ENCODE measurements at regions not wholly inside any gene's neighbourhood (a gene's known extent, or its start where the extent isn't known, plus 50 kb on each side); places are given as distances from the start of the nearest gene placed in this dataset.

- no peaks in the 10 kb centered on the region for H3K36me3 ChIP-seq (replicated peaks in 1 of 2; ENCODE audit: insufficient read depth in 1 of 2, low read depth in 2 of 2)
- intact Hi-C loops (cut with DNase I) = no loop called here
- DNase-seq = no peak
- no peak overlapping the region for H3K27ac ChIP-seq
- no peak for ATAC-seq
- no peaks in the 10 kb centered on the region for H3K27me3 ChIP-seq
- H3K9me3 ChIP-seq = no peaks in the 10 kb centered on the region
- no peak for TF ChIP-seq POLR2A (IDR thresholded peaks at IDR 0.05)
- no peak for TF ChIP-seq CTCF (IDR thresholded peaks at IDR 0.05)
- 34% methylated on average over 2 of the region's 2 CpGs for WGBS, 2 donors
- H3K4me3 ChIP-seq = no peak overlapping the region
- no peaks in the 10 kb centered on the region for H3K4me1 ChIP-seq
Measured at GRCh38 chr7:94205529-94205928, 189.2 kb upstream of the COL1A2 start.

- Histone ChIP-seq H3K27ac (no peak overlapping the region), H3K9me3 (no peaks in the 10 kb centered on the region), H3K4me1 (no peaks in the 10 kb centered on the region), H3K4me3 (no peak overlapping the region), H3K36me3 (replicated peaks in 1 of 2; ENCODE audit: insufficient read depth in 1 of 2, low read depth in 2 of 2) (no peaks in the 10 kb centered on the region), H3K27me3 (no peaks in the 10 kb centered on the region)
- intact Hi-C loops (cut with DNase I) = no loop called here
- ATAC-seq = no peak
- 88 to 91% methylated on average over 2 of the region's 2 CpGs for WGBS, 2 donors
- no peak for DNase-seq
- no peak for TF ChIP-seq CTCF (IDR thresholded peaks at IDR 0.05)
- TF ChIP-seq POLR2A (IDR thresholded peaks at IDR 0.05) = no peak
Measured at GRCh38 chr7:94206295-94206694, 188.4 kb upstream of the COL1A2 start.

- Histone ChIP-seq H3K9me3 (no peaks in the 10 kb centered on the region), H3K4me3 (no peak overlapping the region), H3K36me3 (replicated peaks in 1 of 2; ENCODE audit: insufficient read depth in 1 of 2, low read depth in 2 of 2) (no peaks in the 10 kb centered on the region), H3K4me1 (peaks cover 4% of the 10 kb centered on the region), H3K27ac (no peak overlapping the region), H3K27me3 (no peaks in the 10 kb centered on the region)
- ATAC-seq = no peak
- 67 to 79% methylated on average over 1 of the region's 1 CpG for WGBS, 2 donors
- TF ChIP-seq CTCF (IDR thresholded peaks at IDR 0.05) = no peak
- TF ChIP-seq POLR2A (IDR thresholded peaks at IDR 0.05) = no peak
- DNase-seq = no peak
- intact Hi-C loops (cut with DNase I) = no loop called here
Measured at GRCh38 chr7:94212160-94212559, 182.5 kb upstream of the COL1A2 start.

- TF ChIP-seq POLR2A (IDR thresholded peaks at IDR 0.05) = no peak
- Histone ChIP-seq H3K36me3 (replicated peaks in 1 of 2; ENCODE audit: insufficient read depth in 1 of 2, low read depth in 2 of 2) (no peaks in the 10 kb centered on the region), H3K27me3 (no peaks in the 10 kb centered on the region), H3K4me1 (peaks cover 4% of the 10 kb centered on the region), H3K4me3 (no peak overlapping the region), H3K27ac (no peak overlapping the region), H3K9me3 (no peaks in the 10 kb centered on the region)
- intact Hi-C loops (cut with DNase I) = no loop called here
- 56 to 57% methylated on average over 3 of the region's 3 CpGs for WGBS, 2 donors
- ATAC-seq (peak; percentile 30), DNase-seq (no peak)
Measured at GRCh38 chr7:94216944-94217461, 177.7 kb upstream of the COL1A2 start.

GRCh38 chr7:94217766-94218165, 176.9 kb upstream of the COL1A2 start:
- H3K4me3 ChIP-seq = no peak overlapping the region
- ATAC-seq (no peak), DNase-seq (no peak)
- no peaks in the 10 kb centered on the region for H3K9me3 ChIP-seq
- H3K27ac ChIP-seq = no peak overlapping the region
- no peaks in the 10 kb centered on the region for H3K36me3 ChIP-seq (replicated peaks in 1 of 2; ENCODE audit: insufficient read depth in 1 of 2, low read depth in 2 of 2)
- no peaks in the 10 kb centered on the region for H3K27me3 ChIP-seq
- peaks cover 4% of the 10 kb centered on the region for H3K4me1 ChIP-seq
- 61 to 68% methylated on average over 2 of the region's 2 CpGs for WGBS, 2 donors
- no peak for TF ChIP-seq POLR2A (IDR thresholded peaks at IDR 0.05)
- TF ChIP-seq CTCF (IDR thresholded peaks at IDR 0.05) = no peak
- intact Hi-C loops (cut with DNase I) = no loop called here
